ENCODE measurements at regions not wholly inside any gene's neighbourhood (a gene's known extent, or its start where the extent isn't known, plus 50 kb on each side); places are given as distances from the start of the nearest gene placed in this dataset.

- no peaks in the 10 kb centered on the region for H3K27me3 ChIP-seq (ENCODE audit: insufficient read depth, poor library complexity, severe bottlenecking)
- no peak overlapping the region for H3K27ac ChIP-seq (replicated peaks)
- no peak for DNase-seq (ENCODE audit: low read depth in 1 of 2, low spot score in 1 of 2)
- H3K4me3 ChIP-seq (replicated peaks; ENCODE audit: insufficient read depth, low read length) = no peak overlapping the region
- TF ChIP-seq SPI1 (IDR thresholded peaks at IDR 0.05; ENCODE audit: borderline replicate concordance, low read depth) (no peak), POLR2AphosphoS5 (IDR thresholded peaks at IDR 0.05; ENCODE audit: low read depth) (no peak), GABPA (IDR thresholded peaks at IDR 0.05; ENCODE audit: low read depth) (no peak)
- TF ChIP-seq, protein P1, sequence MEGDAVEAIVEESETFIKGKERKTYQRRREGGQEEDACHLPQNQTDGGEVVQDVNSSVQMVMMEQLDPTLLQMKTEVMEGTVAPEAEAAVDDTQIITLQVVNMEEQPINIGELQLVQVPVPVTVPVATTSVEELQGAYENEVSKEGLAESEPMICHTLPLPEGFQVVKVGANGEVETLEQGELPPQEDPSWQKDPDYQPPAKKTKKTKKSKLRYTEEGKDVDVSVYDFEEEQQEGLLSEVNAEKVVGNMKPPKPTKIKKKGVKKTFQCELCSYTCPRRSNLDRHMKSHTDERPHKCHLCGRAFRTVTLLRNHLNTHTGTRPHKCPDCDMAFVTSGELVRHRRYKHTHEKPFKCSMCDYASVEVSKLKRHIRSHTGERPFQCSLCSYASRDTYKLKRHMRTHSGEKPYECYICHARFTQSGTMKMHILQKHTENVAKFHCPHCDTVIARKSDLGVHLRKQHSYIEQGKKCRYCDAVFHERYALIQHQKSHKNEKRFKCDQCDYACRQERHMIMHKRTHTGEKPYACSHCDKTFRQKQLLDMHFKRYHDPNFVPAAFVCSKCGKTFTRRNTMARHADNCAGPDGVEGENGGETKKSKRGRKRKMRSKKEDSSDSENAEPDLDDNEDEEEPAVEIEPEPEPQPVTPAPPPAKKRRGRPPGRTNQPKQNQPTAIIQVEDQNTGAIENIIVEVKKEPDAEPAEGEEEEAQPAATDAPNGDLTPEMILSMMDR (IDR thresholded peaks at IDR 0.05; ENCODE audit: insufficient read depth, low read length) = no peak
- TF ChIP-seq, protein P2, sequence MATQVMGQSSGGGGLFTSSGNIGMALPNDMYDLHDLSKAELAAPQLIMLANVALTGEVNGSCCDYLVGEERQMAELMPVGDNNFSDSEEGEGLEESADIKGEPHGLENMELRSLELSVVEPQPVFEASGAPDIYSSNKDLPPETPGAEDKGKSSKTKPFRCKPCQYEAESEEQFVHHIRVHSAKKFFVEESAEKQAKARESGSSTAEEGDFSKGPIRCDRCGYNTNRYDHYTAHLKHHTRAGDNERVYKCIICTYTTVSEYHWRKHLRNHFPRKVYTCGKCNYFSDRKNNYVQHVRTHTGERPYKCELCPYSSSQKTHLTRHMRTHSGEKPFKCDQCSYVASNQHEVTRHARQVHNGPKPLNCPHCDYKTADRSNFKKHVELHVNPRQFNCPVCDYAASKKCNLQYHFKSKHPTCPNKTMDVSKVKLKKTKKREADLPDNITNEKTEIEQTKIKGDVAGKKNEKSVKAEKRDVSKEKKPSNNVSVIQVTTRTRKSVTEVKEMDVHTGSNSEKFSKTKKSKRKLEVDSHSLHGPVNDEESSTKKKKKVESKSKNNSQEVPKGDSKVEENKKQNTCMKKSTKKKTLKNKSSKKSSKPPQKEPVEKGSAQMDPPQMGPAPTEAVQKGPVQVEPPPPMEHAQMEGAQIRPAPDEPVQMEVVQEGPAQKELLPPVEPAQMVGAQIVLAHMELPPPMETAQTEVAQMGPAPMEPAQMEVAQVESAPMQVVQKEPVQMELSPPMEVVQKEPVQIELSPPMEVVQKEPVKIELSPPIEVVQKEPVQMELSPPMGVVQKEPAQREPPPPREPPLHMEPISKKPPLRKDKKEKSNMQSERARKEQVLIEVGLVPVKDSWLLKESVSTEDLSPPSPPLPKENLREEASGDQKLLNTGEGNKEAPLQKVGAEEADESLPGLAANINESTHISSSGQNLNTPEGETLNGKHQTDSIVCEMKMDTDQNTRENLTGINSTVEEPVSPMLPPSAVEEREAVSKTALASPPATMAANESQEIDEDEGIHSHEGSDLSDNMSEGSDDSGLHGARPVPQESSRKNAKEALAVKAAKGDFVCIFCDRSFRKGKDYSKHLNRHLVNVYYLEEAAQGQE (IDR thresholded peaks at IDR 0.05; ENCODE audit: insufficient replicate concordance, low read depth) = no peak
Observed at GRCh38 chr1:18008081-18008480, 99.5 kb upstream of the IGSF21 start.

DNA sequence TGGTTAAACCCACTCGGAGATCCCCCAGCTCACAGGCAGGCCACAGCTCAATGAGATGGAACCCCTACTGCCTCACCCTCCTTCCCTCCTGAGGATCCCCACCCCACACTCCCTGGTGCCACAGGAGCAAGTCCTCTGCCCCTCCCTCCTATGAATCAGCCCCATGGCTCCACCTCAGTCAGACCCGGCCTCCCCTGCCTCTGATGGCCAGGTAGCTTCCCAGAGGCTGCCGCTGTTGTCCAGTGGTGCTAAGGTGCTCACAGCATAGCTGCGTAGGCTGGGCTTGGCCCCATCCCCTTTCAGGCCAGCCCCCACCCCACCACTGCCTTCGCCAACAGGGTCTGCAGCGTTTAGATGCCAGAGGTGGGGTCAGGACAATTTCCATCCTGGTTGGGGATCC is 98.5 kb upstream of the IGSF21 start:
- Histone ChIP-seq H3K27ac (replicated peaks) (no peak overlapping the region), H3K27me3 (ENCODE audit: insufficient read depth, poor library complexity, severe bottlenecking) (no peaks in the 10 kb centered on the region), H3K4me3 (replicated peaks; ENCODE audit: insufficient read depth, low read length) (no peak overlapping the region)
- TF ChIP-seq GABPA (IDR thresholded peaks at IDR 0.05; ENCODE audit: low read depth) (no peak), SPI1 (IDR thresholded peaks at IDR 0.05; ENCODE audit: borderline replicate concordance, low read depth) (no peak), POLR2AphosphoS5 (IDR thresholded peaks at IDR 0.05; ENCODE audit: low read depth) (no peak)
- TF ChIP-seq, protein P1 (IDR thresholded peaks at IDR 0.05; ENCODE audit: insufficient read depth, low read length) = no peak
- TF ChIP-seq, protein P2 (IDR thresholded peaks at IDR 0.05; ENCODE audit: insufficient replicate concordance, low read depth) = no peak
- no peak for DNase-seq (ENCODE audit: low read depth in 1 of 2, low spot score in 1 of 2)

- Histone ChIP-seq H3K27ac (replicated peaks) (no peak overlapping the region), H3K4me3 (replicated peaks; ENCODE audit: insufficient read depth, low read length) (no peak overlapping the region), H3K27me3 (ENCODE audit: insufficient read depth, poor library complexity, severe bottlenecking) (no peaks in the 10 kb centered on the region)
- DNase-seq (ENCODE audit: low read depth in 1 of 2, low spot score in 1 of 2) = no peak
- TF ChIP-seq GABPA (IDR thresholded peaks at IDR 0.05; ENCODE audit: low read depth) (no peak), SPI1 (IDR thresholded peaks at IDR 0.05; ENCODE audit: borderline replicate concordance, low read depth) (no peak), POLR2AphosphoS5 (IDR thresholded peaks at IDR 0.05; ENCODE audit: low read depth) (no peak)
- TF ChIP-seq, protein P1 (IDR thresholded peaks at IDR 0.05; ENCODE audit: insufficient read depth, low read length) = no peak
- TF ChIP-seq, protein P2 (IDR thresholded peaks at IDR 0.05; ENCODE audit: insufficient replicate concordance, low read depth) = no peak
Observed at GRCh38 chr1:18009478-18009961, 98.1 kb upstream of the IGSF21 start.
